Thymus (tissue), 11 donors: ENCODE measurements at regions not wholly inside any gene's neighbourhood (a gene's known extent, or its start where the extent isn't known, plus 50 kb on each side); places are given as distances from the start of the nearest gene placed in this dataset.

ENCODE experiments used
- DNase-seq, 9 donors: peaks; one replicate each; pipeline ENCODE4 v3.0.0-alpha.2; 2013; ENCODE audit warnings: low spot score in 9 of 9, low read depth in 6 of 9, missing footprints in 1 of 9
- H3K27ac ChIP-seq, 2 donors: one replicate each; pipeline ENCODE4 v1.5.1; 2013; ENCODE audit warnings: control low read depth in 1 of 2, low read depth in 1 of 2, low read length in 1 of 2, mild to moderate bottlenecking in 1 of 2, moderate library complexity in 1 of 2
- H3K27me3 ChIP-seq, 2 donors: one replicate each; pipeline ENCODE4 v1.5.1; 2013; ENCODE audit warnings: low read length in 1 of 2; ENCODE audit not compliant: control insufficient read depth in 2 of 2, insufficient read depth in 1 of 2
- H3K36me3 ChIP-seq, 2 donors: one replicate each; pipeline ENCODE4 v1.5.1; 2013; ENCODE audit warnings: low read length in 1 of 2, mild to moderate bottlenecking in 1 of 2, moderate library complexity in 1 of 2; ENCODE audit not compliant: control insufficient read depth in 2 of 2, insufficient read depth in 2 of 2
- H3K4me1 ChIP-seq, 2 donors: one replicate each; pipeline ENCODE4 v1.5.1; 2013; ENCODE audit warnings: low read length in 2 of 2; ENCODE audit not compliant: control insufficient read depth in 2 of 2, insufficient read depth in 2 of 2
- H3K4me3 ChIP-seq, 2 donors: one replicate each; pipeline ENCODE4 v1.5.1; 2013; ENCODE audit warnings: low read length in 2 of 2, control low read depth in 1 of 2, mild to moderate bottlenecking in 1 of 2
- H3K9me3 ChIP-seq, 2 donors: one replicate each; pipeline ENCODE4 v1.5.1; 2013; ENCODE audit warnings: low read length in 1 of 2, mild to moderate bottlenecking in 1 of 2; ENCODE audit not compliant: control insufficient read depth in 2 of 2, insufficient read depth in 1 of 2
- WGBS: extraction: QIAGEN DNeasy Blood & Tissue Kit; methylation state at CpG from one replicate; pipeline ENCODE4 v1.1.7; 2013; 5-methylcytosine and 5-hydroxymethylcytosine counted together
- donor health status: healthy.

DNA sequence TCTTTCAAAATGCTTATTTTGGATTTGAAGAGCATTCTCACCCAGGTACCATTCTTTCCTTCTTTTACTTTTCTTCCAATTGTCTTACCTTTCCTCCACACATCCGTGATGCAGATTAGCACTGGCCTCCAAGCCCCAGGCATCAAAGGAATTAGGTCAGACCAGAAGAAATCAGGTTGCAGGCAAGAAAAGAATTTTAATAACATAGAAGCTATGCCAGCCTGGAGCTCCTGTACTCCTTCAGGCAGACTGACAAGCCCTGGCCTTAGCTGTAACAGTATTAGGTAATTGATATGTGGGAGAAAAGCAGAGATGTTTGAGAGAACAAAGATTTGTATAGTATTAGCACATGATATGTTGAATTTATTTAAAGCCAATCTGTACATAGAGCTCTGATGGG lies 390.4 kb upstream of the ADGRL2 start:
- H3K36me3 ChIP-seq, result no peaks in the 10 kb centered on the region
- H3K4me3 ChIP-seq, result no peak overlapping the region
- H3K9me3 ChIP-seq, result no peaks in the 10 kb centered on the region
- 90% methylated on average over 1 of the region's 1 CpG for WGBS
- peaks cover 0 to 3% of the 10 kb centered on the region in 2 donors for H3K4me1 ChIP-seq
- no peak overlapping the region for H3K27ac ChIP-seq
- H3K27me3 ChIP-seq, result no peaks in the 10 kb centered on the region
- no peak for DNase-seq

DNA sequence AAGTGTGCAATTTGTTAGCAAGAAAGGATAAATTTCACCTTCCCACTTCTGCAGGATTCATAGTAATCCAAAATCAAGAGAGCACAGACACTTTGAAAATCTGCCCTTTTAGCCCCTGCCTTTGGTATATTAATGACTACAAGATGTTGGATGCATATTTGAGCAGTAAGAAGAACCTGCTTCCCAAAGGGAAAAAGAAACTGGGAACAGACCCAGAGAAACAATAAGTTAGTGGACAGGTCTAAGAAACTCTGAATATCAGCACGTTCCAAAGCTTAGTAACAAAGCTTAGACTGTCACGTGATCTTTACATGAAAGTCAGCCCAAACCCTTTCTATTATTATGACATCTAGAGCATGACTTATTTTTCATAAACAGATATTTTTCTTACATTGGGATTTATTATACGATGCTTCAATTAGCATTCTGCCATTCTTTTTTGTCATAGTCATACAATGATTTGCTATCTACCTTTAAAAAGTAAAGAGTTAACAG lies 390.9 kb upstream of the ADGRL2 start:
- Histone ChIP-seq H3K36me3 (no peaks in the 10 kb centered on the region), H3K9me3 (no peaks in the 10 kb centered on the region), H3K27ac (no peak overlapping the region), H3K4me1 (peaks cover 0 to 3% of the 10 kb centered on the region in 2 donors), H3K27me3 (no peaks in the 10 kb centered on the region), H3K4me3 (no peak overlapping the region)
- 94% methylated on average over 3 of the region's 3 CpGs for WGBS
- no peak for DNase-seq

DNA sequence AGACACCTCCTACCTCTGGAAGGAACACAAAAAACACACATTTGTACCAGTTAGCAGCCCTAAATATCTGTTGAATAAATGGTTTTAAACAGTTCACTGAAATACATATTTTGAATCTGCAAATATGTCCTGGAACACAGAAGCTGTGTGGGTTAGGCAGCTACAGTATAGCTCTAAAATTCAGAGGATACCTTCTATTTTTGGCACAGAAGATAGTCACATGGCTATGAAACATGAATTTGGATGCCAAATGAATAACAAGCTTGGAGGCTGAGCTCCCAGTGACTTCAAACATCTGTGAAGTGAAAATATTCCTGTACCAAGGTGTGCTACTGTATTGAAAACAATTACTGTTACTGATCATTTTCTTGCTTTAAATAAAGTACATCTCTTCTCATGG lies 391.5 kb upstream of the ADGRL2 start:
- no peak overlapping the region for H3K27ac ChIP-seq

DNA sequence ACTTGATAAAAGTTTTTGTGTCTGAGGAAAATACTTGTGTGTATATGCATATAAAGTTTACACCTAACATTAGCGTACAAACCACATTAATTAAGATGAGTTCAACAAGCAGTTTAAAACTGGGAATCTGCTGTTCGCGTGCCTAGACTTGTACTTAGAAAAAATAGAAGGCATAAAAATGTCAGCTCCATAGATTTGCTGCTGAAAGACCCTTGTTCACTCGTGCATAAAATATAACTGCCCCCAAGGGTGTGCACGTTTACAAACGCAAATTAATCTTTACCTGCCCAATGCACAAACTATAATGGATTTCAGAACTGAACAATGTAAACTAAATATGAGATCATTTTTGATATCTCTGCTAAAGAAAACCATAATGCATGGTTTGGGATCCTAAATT lies 392.3 kb upstream of the ADGRL2 start:
- Histone ChIP-seq H3K4me3 (no peak overlapping the region), H3K36me3 (no peaks in the 10 kb centered on the region), H3K27me3 (no peaks in the 10 kb centered on the region), H3K4me1 (peaks cover 0 to 3% of the 10 kb centered on the region in 2 donors), H3K9me3 (no peaks in the 10 kb centered on the region), H3K27ac (no peak overlapping the region)
- DNase-seq, result no peak
- 93% methylated on average over 6 of the region's 6 CpGs for WGBS

More for the DNA sequence above, 391.5 kb upstream of the ADGRL2 start:
- Histone ChIP-seq H3K27me3 (no peaks in the 10 kb centered on the region), H3K36me3 (no peaks in the 10 kb centered on the region), H3K9me3 (no peaks in the 10 kb centered on the region), H3K4me3 (no peak overlapping the region), H3K4me1 (peaks cover 0 to 3% of the 10 kb centered on the region in 2 donors)
- no peak for DNase-seq

DNA sequence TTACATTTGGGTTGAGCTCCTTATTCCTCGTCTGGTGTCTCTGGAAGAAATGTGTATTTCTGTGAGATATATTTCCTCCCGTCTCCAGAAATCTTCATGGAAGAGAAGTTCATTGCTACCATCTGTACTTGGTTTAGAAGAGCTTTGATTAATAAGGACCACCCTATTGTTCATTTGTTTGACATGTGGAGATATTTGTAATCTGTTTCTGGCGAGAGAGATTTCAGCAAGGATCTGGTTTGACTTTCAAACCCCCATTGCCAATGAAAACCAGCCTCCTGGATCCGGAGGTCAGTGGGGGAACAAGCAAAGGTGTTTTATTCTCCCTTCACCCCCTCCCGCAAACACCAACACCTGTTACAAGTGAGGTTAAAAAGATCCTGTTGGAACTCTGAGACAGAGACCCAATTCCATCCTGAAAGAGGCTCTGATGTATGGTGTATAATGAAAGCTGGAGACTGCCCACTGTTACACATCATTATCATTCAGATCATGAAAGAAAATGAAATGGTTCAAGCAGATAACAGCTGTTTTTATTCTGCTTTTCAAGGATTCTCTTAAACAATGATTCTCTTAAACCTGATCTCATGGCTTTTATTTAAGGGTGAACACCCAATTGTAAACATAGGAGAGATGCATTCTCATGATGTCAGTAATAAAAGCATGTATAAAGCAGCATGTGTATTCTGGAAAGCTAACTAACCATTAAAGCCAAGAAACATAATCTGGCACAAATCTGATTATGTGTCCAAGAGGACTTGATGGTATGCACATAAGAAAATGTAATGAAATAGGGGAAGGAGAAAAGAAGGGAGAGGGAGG lies 393.5 kb upstream of the ADGRL2 start:
- 95% methylated on average over 5 of the region's 5 CpGs for WGBS
- no peaks in the 10 kb centered on the region for H3K9me3 ChIP-seq
- no peak overlapping the region for H3K27ac ChIP-seq
- DNase-seq, result no peak
- H3K36me3 ChIP-seq, result no peaks in the 10 kb centered on the region
- no peak overlapping the region for H3K4me3 ChIP-seq
- no peaks in the 10 kb centered on the region for H3K27me3 ChIP-seq
- H3K4me1 ChIP-seq, result peaks cover 0 to 3% of the 10 kb centered on the region in 2 donors

DNA sequence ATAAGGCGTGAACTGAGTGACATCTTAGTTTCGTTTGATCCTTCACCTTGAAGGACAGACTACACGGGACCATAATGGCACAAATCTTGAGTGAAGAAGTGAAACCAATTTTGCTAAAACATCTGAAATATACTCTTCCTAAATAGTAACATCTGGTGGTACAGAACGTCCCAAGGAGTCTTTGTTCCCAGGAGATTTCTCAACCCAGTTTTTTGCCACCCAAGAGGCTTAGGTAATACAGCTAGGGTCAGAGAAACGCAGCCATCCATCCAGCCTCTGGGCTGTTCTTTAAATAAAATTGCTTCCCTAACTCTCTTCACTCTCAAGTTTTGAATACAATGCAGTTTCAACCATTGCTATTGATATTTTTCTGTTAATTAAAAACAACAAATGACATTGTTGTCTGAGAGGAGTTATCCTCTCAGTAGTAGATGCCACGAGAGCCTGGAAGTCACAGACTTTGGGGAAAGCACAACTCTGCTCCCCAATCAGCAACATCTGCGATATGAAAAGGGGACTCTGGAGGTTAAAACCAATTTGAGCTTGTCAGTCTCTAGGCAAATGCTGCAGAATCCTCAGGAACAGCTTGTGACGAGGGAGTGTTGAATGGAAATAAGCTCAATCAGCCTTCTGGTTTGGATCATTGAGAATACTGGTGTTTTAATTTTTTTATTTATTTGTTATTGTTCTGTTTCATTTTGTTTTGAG lies 394.3 kb upstream of the ADGRL2 start:
- WGBS, result 94% methylated on average over 8 of the region's 8 CpGs
- DNase-seq, result no peak

DNA sequence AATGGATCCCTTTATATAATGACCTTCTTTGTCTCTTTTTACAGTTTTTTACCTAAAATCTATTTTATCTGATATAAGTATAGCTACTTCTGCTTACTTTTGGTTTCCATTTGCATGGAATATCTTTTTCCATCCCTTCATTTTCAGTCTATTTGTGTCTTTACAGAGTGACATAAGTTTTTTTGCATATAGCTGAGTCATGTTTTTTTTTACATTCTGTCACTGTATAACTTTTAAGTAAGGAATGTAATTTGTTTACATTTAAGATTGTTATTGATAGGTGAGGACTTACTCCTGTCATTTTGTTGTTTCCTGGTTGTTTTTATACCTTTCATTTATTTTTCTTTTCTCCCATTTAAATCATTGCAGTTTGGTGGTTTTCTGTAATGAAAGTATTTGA lies 402.7 kb upstream of the ADGRL2 start:
- no peaks in the 10 kb centered on the region for H3K9me3 ChIP-seq

More for the DNA sequence above, 394.3 kb upstream of the ADGRL2 start:
- Histone ChIP-seq H3K36me3 (no peaks in the 10 kb centered on the region), H3K4me3 (no peak overlapping the region), H3K4me1 (peaks cover 0 to 3% of the 10 kb centered on the region in 2 donors), H3K9me3 (no peaks in the 10 kb centered on the region), H3K27me3 (no peaks in the 10 kb centered on the region), H3K27ac (no peak overlapping the region)

DNA sequence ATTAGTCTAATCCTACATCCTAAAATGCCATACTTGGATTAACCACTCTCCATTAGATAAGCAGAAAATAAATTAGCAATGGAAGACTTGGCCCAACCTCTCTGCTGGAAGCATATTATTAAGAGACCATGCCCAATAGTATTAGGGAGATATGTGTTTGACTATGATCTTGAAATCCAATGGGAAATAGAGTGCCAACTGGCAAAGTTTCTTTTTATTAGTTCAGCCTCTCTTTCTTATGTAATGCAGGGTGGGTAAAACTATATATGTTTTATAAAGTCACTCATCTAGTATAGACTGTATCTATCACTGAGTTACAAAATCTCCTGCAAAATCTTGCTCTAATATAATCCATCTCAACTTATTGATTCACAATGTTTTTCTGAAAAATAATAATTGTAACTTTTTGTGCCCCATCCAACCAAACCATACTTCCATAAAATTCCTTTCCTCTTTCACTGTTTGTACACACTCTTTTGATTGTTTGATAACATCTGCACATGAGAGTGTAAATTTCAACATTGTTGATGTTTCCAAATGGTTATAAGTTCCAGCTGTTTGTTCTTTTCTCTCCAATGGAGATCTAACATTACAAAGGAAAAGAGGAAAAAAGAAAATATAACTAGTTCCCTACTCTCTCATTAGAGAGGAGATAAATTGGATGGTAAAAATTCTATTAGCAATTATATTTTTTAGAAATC lies 408.1 kb upstream of the ADGRL2 start:
- Histone ChIP-seq H3K27ac (no peak overlapping the region), H3K27me3 (no peaks in the 10 kb centered on the region), H3K4me1 (no peaks in the 10 kb centered on the region), H3K36me3 (no peaks in the 10 kb centered on the region), H3K9me3 (no peaks in the 10 kb centered on the region), H3K4me3 (no peak overlapping the region)
- no peak for DNase-seq

More for the DNA sequence above, 402.7 kb upstream of the ADGRL2 start:
- H3K27me3 ChIP-seq, result no peaks in the 10 kb centered on the region
- H3K36me3 ChIP-seq, result no peaks in the 10 kb centered on the region
- no peak for DNase-seq
- H3K4me3 ChIP-seq, result no peak overlapping the region
- no peaks in the 10 kb centered on the region for H3K4me1 ChIP-seq
- H3K27ac ChIP-seq, result no peak overlapping the region
